Activated T-cell treated with anti-CD3 and anti-CD28 coated beads, Interleukin-2, amount 50 U/mL, for 1 hour (primary cell): ENCODE measurements at regions not wholly inside any gene's neighbourhood (a gene's known extent, or its start where the extent isn't known, plus 50 kb on each side); places are given as distances from the start of the nearest gene placed in this dataset.
"Not testable (repeated sequence)": the region's sequence is repeated elsewhere in the genome, so short reads cannot be mapped to it uniquely, and the experiment has no call there.

Source experiments
- DNase-seq: peaks from one replicate; pipeline ENCODE4 v3.0.0-alpha.2; 2020

DNA sequence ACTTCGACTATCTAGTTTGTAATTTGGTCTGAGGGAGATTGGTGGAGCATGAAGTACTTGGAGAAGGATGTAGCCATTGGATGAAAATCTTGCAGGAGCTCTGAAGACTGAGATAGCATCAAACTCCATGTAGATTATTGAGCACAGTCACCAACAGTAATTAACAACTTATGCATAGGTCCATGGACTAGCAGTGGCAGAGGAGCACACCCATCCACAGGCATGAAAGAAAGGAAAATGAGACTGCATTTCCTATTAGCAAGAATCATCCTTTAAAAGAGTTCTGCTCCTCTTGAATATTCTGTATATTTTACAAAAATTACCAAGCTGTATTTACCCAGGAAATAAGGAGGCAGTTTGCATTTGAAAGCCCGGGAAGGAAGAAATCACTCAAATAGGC, 529.4 kb upstream of the ACTRT1 start:
- no peak for DNase-seq

DNA sequence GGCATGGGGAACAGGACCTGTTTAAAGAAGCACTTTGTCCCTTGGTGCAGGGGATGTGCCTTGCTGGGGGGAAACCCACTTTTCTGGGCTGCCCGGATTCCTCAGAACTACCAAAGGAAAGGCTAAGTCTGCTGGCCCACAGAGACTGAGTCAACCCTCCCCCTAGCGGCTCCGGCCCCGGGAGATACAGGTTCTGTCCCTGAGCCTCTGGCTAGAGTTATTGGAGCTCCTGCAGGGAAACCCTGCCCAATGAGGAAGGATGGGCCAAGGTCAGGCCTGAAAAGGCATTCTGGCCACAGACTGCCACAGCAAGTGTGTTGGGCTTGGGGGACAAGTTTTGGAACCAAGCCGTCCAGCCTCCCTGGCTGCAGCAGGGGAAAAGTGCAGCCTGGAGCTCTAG, 490.9 kb upstream of the ACTRT1 start:
- DNase-seq = no peak

GRCh38 chrX:128518508-128518907, 466.3 kb upstream of the ACTRT1 start:
- DNase-seq = no peak

DNA sequence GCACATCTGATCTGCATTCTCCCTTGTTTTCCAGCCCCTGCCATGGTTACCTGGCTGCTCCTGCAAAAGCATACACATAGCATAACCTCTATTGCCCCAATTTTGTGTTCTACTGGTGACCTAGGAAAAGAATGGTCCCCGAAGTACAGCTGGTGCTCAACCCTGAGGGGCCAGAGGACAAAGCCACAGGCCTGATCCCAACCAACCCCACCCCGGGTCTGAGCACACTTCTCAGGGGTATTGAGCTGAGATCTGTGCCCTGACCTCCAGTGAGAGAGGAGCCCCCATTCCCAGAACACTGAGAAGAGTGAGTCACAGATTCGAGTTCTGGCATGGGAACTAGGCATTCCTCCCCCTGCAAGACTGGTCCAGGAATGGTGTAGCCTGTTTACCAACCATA, 465.5 kb upstream of the ACTRT1 start:
- no peak for DNase-seq

GRCh38 chrX:128504496-128504895, 452.3 kb upstream of the ACTRT1 start:
- DNase-seq = no peak

DNA sequence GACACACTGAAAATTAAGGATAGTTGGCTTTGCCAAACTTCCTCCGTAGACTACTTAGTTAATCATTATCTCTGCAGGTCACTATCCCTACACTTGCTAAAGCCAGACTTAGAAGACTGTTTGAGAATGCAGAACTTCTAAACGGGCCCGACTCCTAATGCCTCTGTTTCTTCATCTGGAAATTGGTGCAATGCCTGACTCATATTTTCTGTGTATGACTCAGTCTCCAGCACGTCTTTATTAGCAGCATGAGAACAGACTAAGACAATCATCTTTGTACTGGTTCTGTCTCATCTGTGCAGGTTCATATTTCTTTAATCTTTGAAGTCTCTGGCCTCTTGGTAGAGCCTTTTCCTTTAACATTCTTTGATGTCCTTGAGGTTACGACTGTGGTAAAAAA, 411.9 kb upstream of the ACTRT1 start:
- no peak for DNase-seq

- no peak for DNase-seq
Measured at GRCh38 chrX:128460835-128461234, 408.6 kb upstream of the ACTRT1 start.

- no peak for DNase-seq
Measured at GRCh38 chrX:128458888-128459287, 406.7 kb upstream of the ACTRT1 start.

GRCh38 chrX:128457674-128458073, 405.5 kb upstream of the ACTRT1 start:
- no peak for DNase-seq

- DNase-seq = no peak
Measured at GRCh38 chrX:128439159-128439558, 387.0 kb upstream of the ACTRT1 start.

DNA sequence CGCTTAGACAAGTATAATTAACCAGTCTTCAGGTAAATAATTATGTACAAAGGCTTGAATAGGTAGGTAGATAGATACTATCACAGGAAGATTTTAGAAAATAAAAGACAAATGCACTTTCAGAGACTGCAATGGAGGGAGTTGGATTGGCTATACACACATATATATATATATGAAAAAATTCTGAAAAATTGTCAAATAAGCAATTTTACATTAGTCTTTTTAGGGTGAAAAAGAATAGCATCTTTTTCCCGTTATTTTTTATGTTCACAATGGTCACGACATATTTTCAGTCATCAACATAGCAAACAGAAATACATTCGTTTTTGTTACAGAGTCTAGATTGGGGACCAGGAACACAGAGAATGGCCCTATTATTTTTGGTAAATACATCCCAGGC, 385.9 kb upstream of the ACTRT1 start:
- no peak for DNase-seq

- no peak for DNase-seq
Measured at GRCh38 chrX:128436397-128437103, 384.3 kb upstream of the ACTRT1 start.

GRCh38 chrX:128425546-128425945, 373.3 kb upstream of the ACTRT1 start:
- DNase-seq = no peak

- no peak for DNase-seq
Measured at GRCh38 chrX:128408842-128409241, 356.6 kb upstream of the ACTRT1 start.

GRCh38 chrX:128396601-128397000, 344.4 kb upstream of the ACTRT1 start:
- DNase-seq = no peak

- not testable (repeated sequence) for DNase-seq
Measured at GRCh38 chrX:128383846-128384245, 331.6 kb upstream of the ACTRT1 start.

GRCh38 chrX:128365492-128365891, 313.3 kb upstream of the ACTRT1 start:
- no peak for DNase-seq

GRCh38 chrX:128335671-128336070, 283.5 kb upstream of the ACTRT1 start:
- DNase-seq = no peak

DNA sequence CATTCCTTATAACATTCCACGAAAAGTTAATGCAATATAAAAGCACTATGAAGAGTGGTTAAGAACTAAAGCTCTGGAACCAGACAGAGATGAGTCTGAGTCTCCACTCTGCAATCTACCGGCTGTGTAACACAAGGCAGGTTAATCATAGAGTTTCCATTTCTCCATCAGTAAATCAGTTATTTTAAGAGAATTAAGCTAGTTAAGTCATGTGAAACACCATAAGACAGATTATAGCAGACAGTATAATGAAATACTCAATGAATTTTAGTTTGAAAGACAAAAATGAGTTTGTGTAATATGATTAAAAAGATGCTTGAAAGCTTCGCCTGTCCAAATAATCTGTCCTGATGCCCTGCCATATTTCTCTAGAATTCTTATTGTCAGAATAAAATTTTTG, 282.6 kb upstream of the ACTRT1 start:
- no peak for DNase-seq

- no peak for DNase-seq
Measured at GRCh38 chrX:128310912-128311311, 258.7 kb upstream of the ACTRT1 start.

DNA sequence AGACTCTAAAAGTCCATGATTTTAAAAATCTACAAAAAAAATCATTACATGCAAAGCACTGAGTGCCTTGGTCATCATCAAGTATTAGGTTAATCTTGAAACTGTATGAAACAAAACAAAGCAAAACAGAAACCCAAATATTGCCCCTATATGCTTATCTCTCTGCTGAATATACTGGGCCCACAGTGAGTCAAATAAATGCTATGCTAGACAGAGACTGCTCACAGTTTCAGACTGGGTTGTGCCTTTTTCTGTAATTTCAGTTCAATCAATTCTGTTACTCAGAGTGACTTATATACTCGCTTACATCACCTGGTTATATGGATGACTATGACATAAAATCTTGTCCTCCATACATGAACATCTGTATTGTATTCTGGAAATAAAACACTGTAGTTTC, 257.1 kb upstream of the ACTRT1 start:
- DNase-seq = no peak

- DNase-seq = no peak
Measured at GRCh38 chrX:128294198-128294597, 242.0 kb upstream of the ACTRT1 start.

DNA sequence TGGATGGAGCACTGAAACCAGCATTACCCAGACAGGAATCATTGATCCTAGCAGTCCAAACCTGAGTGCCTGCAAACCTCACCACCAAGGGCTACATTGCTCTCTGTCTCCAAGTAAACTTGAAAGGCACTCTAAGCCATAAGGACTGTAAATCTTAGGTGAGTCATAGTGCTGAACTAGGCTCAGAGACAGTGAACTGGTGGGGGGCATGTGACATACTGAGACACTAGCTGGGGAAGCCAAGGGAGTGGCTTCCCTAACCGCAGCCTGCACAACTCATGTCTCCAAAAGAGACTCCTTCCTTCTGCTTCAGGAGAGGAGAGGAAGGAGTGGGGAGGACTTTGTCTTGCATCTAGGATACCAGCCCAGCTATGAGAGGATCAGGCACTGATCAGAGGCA, 235.5 kb upstream of the ACTRT1 start:
- DNase-seq = no peak

DNA sequence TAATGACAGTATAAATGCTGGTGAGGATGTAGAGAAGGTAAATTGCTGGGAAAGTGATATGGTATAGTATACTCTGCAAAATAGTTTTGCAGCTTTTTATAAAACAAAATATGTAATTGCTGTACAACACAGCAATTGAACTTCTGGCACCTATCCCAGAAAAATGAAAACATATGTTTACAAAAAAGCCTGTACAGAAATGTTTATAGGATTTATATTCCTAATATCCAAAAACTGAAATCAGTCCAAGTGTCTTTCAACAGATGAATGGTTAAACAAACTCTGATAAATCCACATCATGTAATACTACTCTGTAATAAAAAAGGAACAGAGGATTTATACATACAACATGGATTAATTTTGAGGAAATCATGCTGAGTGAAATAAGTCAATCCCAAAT, 198.4 kb upstream of the ACTRT1 start:
- DNase-seq = no peak

DNA sequence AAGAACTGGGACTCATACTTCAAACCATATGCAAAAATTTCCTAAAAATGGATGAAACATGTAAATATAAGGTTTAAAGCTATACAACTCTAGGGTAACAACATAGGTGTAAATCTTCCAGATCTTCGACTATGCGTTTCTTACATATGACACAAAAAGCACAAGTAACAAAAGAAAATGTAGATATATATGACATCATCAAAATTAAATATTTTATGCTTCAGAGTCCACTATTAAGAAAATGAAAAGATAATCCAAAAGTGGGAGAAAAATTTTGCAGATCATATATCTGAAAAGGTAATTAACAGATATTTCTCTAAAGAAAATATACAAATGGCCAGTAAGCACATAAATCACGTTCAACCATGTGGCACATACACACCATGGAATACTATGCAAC, 164.2 kb upstream of the ACTRT1 start:
- no peak for DNase-seq
